ENCODE measurements at regions not wholly inside any gene's neighbourhood (a gene's known extent, or its start where the extent isn't known, plus 50 kb on each side); places are given as distances from the start of the nearest gene placed in this dataset.
A peak's percentile ranks its signal among the peaks of the same experiment; 100 is the strongest.

GRCh38 chr21:16533692-16534407 lies 804.1 kb downstream of the USP25 start:
- TF ChIP-seq CTCF (IDR thresholded peaks at IDR 0.05; ENCODE audit: low read depth, low read length, missing control alignments), result no peak
- in situ Hi-C loops (cut with HindIII; ENCODE audit: low sequenced_read_pairs), result no loop called here
- H3K4me3 ChIP-seq (ENCODE audit: low read depth, low read length), result peak overlapping the region; percentile 21
- DNase-seq (ENCODE audit: low read depth), result no peak

GRCh38 chr21:16534408-16535101 lies 804.8 kb downstream of the USP25 start:
- DNase-seq (ENCODE audit: low read depth), result peak; percentile 77
- peak overlapping the region; percentile 21 for H3K4me3 ChIP-seq (ENCODE audit: low read depth, low read length)
- in situ Hi-C loops (cut with HindIII; ENCODE audit: low sequenced_read_pairs), result no loop called here
- no peak for TF ChIP-seq CTCF (IDR thresholded peaks at IDR 0.05; ENCODE audit: low read depth, low read length, missing control alignments)

GRCh38 chr21:16535102-16535422 lies 805.3 kb downstream of the USP25 start:
- no peak for TF ChIP-seq CTCF (IDR thresholded peaks at IDR 0.05; ENCODE audit: low read depth, low read length, missing control alignments)
- in situ Hi-C loops (cut with HindIII; ENCODE audit: low sequenced_read_pairs), result no loop called here
- H3K4me3 ChIP-seq (ENCODE audit: low read depth, low read length), result peak overlapping the region; percentile 21
- DNase-seq (ENCODE audit: low read depth), result peak; percentile 82

- TF ChIP-seq CTCF (IDR thresholded peaks at IDR 0.05; ENCODE audit: low read depth, low read length, missing control alignments), result no peak
- no peak for DNase-seq (ENCODE audit: low read depth)
- in situ Hi-C loops (cut with HindIII; ENCODE audit: low sequenced_read_pairs), result no loop called here
- peak overlapping the region; percentile 21 for H3K4me3 ChIP-seq (ENCODE audit: low read depth, low read length)
Observed at GRCh38 chr21:16535626-16536025, 805.8 kb downstream of the USP25 start.

- DNase-seq (ENCODE audit: low read depth), result no peak
- H3K4me3 ChIP-seq (ENCODE audit: low read depth, low read length), result peak overlapping the region; percentile 29
- in situ Hi-C loops (cut with HindIII; ENCODE audit: low sequenced_read_pairs), result no loop called here
- no peak for TF ChIP-seq CTCF (IDR thresholded peaks at IDR 0.05; ENCODE audit: low read depth, low read length, missing control alignments)
Observed at GRCh38 chr21:16536140-16536539, 806.4 kb downstream of the USP25 start.

- H3K4me3 ChIP-seq (ENCODE audit: low read depth, low read length), result peak overlapping the region; percentile 49
- peak; percentile 57 for DNase-seq (ENCODE audit: low read depth)
- TF ChIP-seq CTCF (IDR thresholded peaks at IDR 0.05; ENCODE audit: low read depth, low read length, missing control alignments), result no peak
- in situ Hi-C loops (cut with HindIII; ENCODE audit: low sequenced_read_pairs), result no loop called here
Observed at GRCh38 chr21:16536643-16537434, 807.1 kb downstream of the USP25 start.

Data from astrocyte of the cerebellum (primary cell).